Bronchial epithelial cell (primary cell): ENCODE measurements at regions not wholly inside any gene's neighbourhood (a gene's known extent, or its start where the extent isn't known, plus 50 kb on each side); places are given as distances from the start of the nearest gene placed in this dataset.
A peak's percentile ranks its signal among the peaks of the same experiment; 100 is the strongest.

Experiments used
- DNase-seq: peaks from one replicate; pipeline ENCODE4 v3.0.0-alpha.2; 2010; ENCODE audit warnings: low read depth
- FAIRE-seq: peaks from 2 replicates; lab custom pipeline; 2011; peaks lifted over from hg19 to GRCh38; lab: Jason Lieb, UNC
- H3K27me3 ChIP-seq: 2 replicates; pipeline ENCODE4 v1.5.1; 2011; ENCODE audit warnings: low read length; ENCODE audit not compliant: control insufficient read depth, insufficient read depth
- H3K36me3 ChIP-seq: 2 replicates; pipeline ENCODE4 v1.5.1; 2011; ENCODE audit warnings: low read length; ENCODE audit not compliant: control insufficient read depth, insufficient read depth
- H3K4me3 ChIP-seq: 2 replicates; pipeline ENCODE4 v1.5.1; 2011; ENCODE audit warnings: mild to moderate bottlenecking, low read depth, low read length, control low read depth
- CTCF ChIP-seq: IDR thresholded peaks from 2 replicates; pipeline ENCODE4 v1.5.1; 2011; ENCODE audit warnings: mild to moderate bottlenecking, moderate library complexity, low read length, control low read depth, inconsistent platforms; ENCODE audit not compliant: insufficient read depth, severe bottlenecking

- FAIRE-seq = no peak
- no peak overlapping the region for H3K4me3 ChIP-seq
- no peak for TF ChIP-seq CTCF
Measured at GRCh38 chr2:9095226-9095625, 91.7 kb upstream of the MBOAT2 start.

GRCh38 chr2:9094117-9094516, 90.6 kb upstream of the MBOAT2 start:
- Histone ChIP-seq H3K27me3 (no peaks in the 10 kb centered on the region), H3K4me3 (no peak overlapping the region), H3K36me3 (no peaks in the 10 kb centered on the region)
- DNase-seq (no peak), FAIRE-seq (no peak)
- no peak for TF ChIP-seq CTCF

More at GRCh38 chr2:9095226-9095625, 91.7 kb upstream of the MBOAT2 start:
- Histone ChIP-seq H3K27me3 (no peaks in the 10 kb centered on the region), H3K36me3 (no peaks in the 10 kb centered on the region)
- DNase-seq = no peak

- H3K36me3 ChIP-seq = no peaks in the 10 kb centered on the region
- FAIRE-seq (no peak), DNase-seq (no peak)
- H3K27me3 ChIP-seq = no peaks in the 10 kb centered on the region
- no peak for TF ChIP-seq CTCF
- no peak overlapping the region for H3K4me3 ChIP-seq
Measured at GRCh38 chr2:9093324-9093723, 89.8 kb upstream of the MBOAT2 start.

GRCh38 chr2:9092383-9093282, 89.1 kb upstream of the MBOAT2 start:
- FAIRE-seq (no peak), DNase-seq (no peak)
- no peak for TF ChIP-seq CTCF
- Histone ChIP-seq H3K4me3 (no peak overlapping the region), H3K27me3 (no peaks in the 10 kb centered on the region), H3K36me3 (no peaks in the 10 kb centered on the region)

GRCh38 chr2:9091811-9092210, 88.3 kb upstream of the MBOAT2 start:
- H3K4me3 ChIP-seq = no peak overlapping the region
- no peak for TF ChIP-seq CTCF
- DNase-seq (peak; percentile 66), FAIRE-seq (no peak)
- no peaks in the 10 kb centered on the region for H3K36me3 ChIP-seq
- H3K27me3 ChIP-seq = no peaks in the 10 kb centered on the region
